ENCODE measurements at regions not wholly inside any gene's neighbourhood (a gene's known extent, or its start where the extent isn't known, plus 50 kb on each side); places are given as distances from the start of the nearest gene placed in this dataset.

DNA sequence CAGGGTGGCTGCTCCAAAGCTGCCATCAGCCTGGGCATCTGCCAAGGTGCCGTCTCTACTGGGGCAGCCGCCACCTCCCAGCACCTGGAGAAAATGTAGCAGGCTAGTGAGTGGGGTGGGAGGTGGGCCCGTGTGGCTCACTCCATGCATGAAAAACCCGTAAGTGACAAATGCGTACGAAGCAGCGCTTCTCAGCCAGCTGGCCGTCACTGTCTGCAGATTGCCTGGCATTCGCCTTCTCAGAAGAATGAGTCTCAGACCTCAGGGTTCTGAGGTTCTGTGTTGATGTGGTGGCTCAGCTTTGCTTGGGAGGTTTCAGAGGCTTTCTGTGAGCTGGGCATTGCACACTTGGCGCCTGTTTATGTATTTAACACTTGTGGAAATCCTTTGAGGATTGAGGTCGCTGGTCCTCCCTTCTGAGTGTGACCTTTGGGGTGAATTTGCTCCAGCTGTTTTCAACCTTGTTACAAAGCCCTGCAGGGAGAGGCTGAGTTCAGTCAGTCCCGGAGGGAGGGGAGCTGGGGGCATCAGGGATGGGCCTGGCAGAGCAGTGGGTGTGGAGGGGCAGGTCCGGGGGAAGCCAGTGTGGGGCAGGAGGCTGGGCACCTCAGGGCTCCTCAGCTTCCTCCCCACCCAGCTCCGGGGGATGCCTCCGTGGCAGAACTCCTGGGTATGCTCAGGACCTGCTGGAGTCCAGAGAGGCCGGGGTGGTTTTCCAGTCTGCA lies 977.0 kb downstream of the TBC1D22A start:
- no peak for DNase-seq (ENCODE audit: low spot score)

DNA sequence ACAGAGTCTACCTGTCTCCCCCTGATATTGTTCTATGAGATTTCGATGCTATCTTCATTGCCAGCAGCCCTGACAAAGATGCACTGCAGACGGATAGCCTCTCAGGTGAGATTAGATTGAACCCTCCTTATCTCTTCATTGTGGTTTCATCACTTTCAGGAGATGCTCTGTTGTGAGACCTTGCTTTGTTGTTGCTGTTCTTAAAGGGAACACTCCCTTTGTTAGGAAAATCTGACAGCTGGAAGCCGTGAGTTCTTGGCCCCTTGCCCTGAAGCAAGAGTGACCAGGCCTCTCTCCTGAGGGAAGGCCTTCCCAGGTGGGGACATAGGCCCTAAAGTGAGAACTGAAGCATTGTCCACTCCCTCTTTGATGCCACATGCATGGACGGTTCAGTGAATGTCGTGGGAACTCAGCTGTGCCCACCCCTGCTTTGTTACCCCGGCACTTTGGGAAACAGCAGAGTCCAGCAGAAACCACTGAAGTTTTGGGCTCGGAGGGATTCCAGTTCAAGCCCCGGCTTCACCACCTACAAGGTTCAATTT lies 976.1 kb downstream of the TBC1D22A start:
- no peak for DNase-seq (ENCODE audit: low spot score)

DNA sequence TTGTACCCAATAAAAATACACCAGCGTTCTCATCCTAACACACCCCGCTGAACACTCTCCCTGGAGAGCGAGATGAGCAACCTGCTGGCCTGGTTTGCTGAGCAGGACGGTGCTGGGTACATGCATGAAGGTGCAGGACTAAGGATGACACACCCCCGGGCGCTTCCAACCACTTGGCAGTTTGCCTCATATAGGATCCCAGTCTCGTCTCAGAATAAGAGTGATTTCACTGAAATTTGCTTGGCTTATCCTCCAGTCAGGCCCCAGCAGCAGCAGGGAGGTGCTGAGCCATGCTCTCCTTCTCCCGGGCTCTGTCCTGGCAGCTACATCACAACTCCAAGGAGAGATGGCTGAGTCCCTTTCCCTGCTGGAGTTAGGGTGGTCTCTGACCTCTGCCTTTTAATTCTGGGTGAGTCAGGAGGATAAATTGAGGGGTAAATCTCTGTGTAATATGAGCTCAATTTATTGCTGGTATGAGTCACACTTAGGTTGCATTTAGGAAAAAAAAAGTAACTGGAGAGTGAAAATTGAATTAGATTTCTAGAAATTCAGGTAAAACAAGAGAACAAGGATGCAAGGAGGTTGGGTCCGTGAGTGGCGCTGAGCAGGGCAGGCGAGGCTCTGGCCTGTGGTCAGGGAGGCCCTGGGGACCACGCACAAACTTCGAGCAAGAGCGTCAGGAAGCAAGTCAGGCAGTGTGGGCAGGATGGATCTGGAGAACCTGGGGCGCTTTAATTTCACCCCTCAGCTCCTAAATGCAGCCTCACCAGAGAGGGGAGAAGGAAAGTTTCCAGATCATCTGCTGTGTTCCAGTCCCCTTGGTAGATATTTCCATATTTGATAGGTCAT lies 974.0 kb downstream of the TBC1D22A start:
- DNase-seq (ENCODE audit: low spot score), result no peak

DNA sequence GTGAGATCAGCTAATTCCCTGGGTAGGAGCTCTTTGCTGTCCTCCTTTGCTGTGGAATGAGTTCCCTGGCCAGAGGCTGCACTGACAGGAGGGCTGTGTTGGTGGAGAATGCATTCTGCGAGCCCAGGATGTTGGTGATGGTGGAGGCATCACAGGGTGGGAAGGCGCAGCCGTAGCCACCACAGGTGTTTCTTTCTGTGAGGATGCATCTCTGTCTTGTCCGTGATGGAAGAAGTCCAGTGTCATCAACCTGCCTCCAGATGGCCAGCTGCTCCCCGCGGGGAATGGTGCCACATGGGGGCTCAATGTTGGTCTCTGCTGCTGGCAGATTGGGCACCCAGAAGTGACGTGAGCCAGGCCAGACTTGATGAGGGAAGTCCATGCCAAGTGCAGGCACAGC lies 972.1 kb downstream of the TBC1D22A start:
- no peak for DNase-seq (ENCODE audit: low spot score)

DNA sequence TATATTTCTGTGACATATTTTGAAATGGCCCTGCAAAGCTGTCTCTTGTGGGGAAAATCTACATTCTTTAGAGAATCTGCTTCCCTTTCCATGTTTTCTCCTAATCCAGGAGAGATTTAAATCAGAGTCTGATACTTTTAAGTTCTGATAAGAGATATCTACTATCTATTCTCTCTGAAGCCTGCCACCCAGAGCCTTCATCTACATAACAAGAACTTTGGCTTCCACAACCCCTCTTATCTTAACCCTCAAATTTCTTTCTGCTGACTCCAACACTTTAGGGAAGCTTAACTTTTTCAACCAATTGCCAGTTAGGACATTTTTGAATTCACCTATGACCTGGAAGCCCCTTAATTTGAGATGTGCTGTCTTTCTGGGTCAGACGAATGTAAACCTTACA lies 965.2 kb downstream of the TBC1D22A start:
- DNase-seq (ENCODE audit: low spot score), result no peak

DNA sequence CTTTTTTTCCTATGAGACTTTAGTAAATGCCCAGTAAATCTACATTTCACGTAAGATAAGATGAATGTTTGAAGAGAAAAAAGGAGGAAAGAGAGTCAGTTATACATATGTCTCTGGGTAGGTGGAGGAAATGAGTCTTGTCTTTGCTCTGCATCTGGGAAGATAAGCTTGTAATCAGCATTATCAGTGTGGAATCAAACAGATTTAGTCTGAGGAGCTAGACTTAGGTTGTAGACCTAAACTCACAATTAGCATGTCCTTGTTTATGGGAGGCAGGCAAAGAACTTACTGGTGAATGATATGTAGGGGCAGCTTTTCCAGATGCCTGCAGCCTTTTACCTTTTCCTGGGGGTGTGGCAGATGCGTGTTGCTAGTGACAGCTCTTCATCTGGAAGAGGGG lies 962.3 kb downstream of the TBC1D22A start:
- no peak for DNase-seq (ENCODE audit: low spot score)

DNA sequence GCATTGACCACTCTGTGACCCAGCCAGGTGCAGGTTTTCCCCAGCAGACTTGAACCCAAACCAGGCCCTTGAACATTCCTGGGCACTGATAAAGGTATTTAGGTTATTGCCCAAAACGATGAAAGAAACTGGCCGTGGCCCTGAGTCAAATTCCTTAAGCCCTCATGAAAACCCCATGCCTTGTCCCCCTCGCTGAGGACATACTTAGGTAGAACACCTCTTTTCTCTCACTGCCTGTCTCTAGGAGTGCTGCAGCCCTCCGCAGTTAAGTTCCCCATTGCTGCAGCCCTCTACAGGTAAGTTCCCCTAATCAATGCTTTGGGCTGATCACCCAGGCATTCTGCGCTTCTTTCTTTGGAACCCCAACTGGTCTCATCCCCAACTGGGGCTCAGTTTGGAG lies 961.6 kb downstream of the TBC1D22A start:
- no peak for DNase-seq (ENCODE audit: low spot score)

DNA sequence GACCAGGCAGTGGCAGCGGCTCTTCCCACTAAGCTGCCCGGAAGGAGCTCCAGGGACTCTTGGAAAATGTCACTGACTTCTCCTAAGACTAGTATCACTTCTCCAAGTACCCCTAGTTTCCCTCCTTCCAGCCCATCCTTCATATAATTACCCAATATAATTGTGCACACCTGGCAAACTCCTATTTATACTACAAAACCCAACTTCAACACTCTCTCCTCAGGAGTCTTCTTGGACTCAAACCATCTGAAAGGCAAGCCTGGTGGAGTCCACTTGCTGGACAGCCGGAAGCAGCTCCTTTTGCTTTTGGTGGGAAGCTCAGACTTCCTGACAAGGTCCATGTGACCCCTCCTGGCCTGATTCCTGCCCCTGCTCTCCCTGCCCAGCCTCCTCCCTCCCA lies 955.9 kb downstream of the TBC1D22A start:
- no peak for DNase-seq (ENCODE audit: low spot score)

DNA sequence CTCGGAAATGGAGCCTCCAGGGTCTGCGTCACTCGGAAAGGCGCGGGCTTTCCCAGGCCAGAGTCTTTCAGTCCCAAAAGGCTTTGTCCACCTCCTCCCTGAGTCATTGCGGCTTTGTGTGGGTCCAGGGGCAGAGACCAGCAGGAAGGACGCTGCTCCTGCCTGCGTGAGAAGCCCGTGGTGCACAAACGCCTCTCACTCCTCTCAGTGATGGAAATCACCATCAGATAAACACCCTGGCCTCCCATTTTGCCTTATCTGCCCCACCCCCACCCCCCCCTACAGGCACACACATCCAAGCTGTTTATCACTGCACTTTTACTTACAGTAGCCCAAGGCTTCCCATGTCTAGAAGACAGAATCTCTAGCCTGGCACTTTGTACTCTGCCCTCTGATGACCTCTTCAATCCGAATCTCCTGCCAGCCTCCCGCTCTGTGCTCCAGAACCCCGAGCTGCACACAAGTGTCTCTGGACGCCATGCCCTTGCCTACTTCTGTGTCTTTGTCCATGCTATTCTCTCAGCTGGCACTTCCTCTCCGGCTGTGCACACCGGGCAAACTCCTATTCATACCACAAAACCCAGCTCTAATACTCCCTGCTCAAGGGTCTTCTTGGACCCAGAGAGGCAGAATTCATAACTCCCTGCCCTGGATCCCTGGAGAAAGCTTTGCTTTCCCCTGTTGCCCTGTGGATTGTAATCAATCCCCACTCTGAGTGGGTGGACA lies 954.6 kb downstream of the TBC1D22A start:
- DNase-seq (ENCODE audit: low spot score), result no peak

DNA sequence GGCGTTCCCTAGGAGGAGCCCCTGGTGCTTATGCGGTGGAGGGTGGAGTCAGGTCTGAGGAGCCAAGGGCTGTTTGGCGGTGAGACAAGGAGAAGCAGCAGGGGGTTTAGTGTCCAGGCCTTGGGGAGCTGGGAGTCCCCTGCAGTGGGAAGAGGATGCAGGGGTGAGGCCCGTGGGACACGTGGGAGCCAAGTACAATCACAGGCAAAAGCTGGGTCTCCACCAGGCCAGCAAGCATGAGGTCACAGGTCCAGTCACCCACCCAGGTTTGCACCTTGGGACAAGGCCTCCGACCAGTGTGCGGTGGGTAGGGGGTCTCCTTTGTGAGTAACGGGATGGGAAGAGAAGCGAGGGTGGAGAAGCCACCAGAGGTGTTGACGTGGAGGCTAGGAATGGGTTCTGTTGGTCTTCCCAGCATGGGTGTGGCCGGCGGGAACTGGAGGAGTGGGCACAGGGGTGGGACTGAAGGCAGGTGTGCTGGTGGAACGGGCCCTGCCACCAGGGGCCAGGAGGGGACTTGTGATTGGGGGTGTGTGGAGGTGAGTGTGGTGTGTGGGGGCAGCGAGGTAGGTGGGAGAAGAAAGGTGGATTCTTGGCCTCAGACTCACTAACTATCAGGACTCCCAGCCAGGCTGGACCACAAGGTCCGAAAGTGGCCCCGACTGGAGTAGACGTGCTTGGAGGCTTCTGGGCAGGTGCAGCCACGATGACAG lies 953.6 kb downstream of the TBC1D22A start:
- DNase-seq (ENCODE audit: low spot score), result no peak

DNA sequence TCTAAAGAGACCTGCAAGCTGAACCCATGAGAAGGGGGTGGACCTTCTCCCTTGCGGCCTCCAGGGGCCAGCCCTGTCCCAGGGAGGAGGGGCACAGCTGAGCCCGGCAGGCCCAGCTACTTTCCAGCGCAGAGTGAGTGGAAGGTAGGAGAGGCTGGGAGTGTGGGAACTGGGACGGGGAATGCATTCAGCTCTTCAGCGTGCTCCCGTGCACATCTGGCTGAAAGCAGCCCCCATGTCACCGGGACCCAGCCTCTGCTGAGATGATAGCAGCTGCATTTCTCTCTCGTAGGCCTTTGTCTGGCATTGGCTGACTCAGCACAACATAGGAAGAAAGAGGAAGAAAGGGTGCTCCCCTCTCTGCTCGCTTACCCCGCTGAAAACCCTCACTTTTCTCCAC lies 951.5 kb downstream of the TBC1D22A start:
- DNase-seq (ENCODE audit: low spot score), result no peak

DNA sequence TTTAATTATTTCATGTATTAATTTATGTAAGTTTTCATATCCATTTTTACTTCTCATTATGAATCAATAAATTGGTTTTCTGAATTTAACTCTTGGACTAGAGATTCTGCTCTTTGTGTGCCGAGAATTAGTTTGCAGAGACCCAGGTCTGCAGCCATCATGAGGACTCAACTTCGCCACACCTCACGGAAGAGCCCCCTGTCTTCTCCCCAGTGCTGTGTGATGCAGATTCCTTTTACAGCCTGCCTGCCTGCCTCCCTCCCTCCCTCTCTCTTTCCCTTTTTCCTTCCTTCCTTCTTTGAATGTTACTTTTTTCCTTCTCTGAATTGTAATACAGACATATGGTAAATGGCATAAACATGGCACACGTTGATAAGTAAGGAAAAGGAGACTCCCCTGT lies 947.7 kb downstream of the TBC1D22A start:
- DNase-seq (ENCODE audit: low spot score), result no peak

DNA sequence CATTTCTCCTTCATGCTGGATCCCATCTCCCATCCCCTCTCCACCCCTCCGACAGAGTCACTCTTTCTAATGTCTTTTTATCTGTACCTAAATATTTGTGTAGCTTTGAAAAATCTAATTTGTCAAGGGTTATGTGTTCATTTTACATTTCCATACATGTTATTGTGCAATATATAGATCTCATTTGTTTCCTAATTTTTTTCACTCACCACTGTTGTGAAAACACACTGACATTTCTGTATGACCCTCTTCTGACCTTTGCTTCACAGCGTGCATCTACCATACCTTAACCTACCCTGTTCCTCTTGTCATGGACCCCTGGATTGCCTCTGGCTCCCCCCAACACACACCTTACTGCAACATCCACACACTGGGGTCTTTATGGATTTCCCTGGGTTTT lies 942.9 kb downstream of the TBC1D22A start:
- no peak for DNase-seq (ENCODE audit: low spot score)

DNA sequence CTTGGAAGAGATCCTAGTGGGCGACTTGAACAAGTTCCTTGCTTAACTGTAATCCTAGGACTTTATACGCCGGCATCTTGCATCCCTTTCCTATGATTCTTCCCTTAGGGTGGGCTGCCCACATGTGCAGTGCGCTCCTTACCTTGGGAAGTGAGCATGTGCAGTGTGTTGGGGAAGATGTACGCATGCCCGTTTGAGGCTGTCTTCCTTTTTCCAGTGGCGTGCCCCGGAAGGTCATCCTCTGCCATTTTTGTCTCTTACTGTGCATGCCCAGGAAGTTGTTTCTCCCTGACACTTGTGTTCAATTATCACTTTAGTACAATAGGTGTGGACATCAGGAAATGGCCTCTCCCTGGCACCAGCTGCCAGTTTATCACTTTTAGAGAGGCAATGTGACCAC lies 936.5 kb downstream of the TBC1D22A start:
- no peak for DNase-seq (ENCODE audit: low spot score)

DNA sequence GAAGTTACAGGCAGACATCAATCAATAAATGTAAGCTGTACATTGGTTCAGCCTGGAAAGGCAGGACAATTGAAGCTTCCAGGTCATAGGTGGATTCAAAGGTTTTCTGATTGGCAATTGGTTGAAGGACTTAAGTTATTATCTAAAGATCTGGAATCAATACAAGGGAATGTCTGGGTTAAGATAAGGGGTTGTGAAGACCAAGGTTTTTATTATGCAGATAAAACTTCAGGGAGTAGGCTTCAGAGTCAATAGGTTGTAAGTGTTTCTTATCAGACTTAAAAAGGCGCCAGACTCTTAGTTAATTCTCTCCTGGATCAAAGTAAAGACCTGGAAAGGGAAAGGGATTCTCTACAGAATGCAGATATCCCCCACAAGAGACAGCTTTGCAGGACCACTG lies 935.4 kb downstream of the TBC1D22A start:
- no peak for DNase-seq (ENCODE audit: low spot score)

DNA sequence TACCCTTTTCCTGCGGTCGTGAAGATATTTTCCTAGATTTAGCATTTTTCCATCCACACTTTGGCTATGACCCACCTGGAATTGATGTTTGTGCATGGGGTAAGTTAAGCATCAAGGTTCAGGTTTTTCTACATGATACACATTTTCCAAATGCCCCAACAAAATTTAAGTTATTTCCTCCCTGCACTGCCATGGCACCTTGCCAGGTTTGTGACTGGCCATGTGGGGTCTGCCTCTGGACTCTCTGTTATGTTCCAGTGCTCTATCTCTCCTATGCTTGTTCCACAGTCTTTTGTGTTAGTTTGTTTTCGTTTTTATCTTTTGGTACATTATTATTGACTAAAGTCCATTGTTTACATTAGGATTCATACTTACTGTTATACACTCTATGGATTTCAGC lies 934.3 kb downstream of the TBC1D22A start:
- no peak for DNase-seq (ENCODE audit: low spot score)

DNA sequence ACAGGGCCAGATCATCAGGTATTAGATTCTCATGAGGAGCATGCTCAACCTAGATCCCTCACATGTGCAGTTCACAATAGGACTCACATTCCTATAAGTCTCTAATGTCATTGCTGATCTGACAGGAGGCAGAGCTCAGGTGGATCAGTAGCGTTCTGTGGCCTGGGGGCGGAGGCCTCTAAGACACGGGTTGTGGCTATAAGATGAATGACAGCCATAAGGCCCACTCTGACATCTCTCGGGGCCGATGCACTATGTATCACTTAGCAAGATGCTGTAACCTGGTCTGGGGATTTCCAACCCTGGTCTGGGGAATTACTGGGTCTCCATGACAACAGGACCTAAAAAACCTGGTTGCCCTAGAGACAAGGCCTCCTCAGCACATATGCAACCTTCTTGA lies 932.7 kb downstream of the TBC1D22A start:
- DNase-seq (ENCODE audit: low spot score), result no peak

DNA sequence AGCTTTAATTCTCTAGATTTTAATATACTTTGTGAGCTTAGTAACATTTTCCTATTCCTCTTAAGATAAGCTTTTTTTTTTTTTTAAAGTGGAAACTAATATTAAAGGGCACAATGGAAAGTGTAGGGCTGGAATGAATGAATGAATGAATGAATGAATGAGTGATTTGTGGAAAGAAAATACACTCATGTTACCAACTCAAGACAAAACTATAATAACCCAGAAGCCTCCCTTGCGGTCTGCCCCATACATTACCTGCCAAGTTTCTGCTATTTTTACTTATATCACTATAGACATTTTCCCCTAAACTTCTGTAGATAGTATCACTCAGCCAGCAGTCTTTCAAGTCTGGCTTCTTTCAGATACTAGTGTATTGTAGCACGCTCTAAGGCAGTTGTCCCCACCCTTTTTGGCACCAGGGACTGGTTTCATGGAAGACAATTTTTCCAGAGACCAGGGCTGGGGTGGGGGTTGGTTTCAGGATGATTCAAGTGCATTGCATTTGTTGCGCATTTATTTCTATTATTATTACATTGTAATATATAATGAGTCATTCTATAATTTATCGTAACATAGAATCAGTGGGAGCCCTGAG lies 932.2 kb downstream of the TBC1D22A start:
- no peak for DNase-seq (ENCODE audit: low spot score)

DNA sequence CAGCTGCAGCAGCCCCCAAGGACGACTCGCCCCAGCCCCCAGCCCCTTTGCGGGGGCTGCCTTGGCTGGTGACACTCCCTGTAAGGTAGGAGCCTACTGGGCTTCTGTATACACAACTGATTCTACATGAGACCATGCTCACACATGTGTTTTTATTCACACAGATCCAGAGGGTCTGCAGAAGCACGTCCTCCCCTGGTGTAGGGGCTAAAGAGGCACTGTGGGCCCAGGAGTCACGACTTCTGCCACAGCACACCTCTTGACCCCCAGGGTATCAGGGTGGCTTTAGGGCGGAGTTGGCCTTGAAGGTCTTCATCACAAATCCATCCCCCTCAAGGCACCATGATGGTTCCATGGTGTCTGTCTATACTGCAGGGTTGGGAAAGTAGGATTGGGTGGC lies 931.2 kb downstream of the TBC1D22A start:
- no peak for DNase-seq (ENCODE audit: low spot score)

DNA sequence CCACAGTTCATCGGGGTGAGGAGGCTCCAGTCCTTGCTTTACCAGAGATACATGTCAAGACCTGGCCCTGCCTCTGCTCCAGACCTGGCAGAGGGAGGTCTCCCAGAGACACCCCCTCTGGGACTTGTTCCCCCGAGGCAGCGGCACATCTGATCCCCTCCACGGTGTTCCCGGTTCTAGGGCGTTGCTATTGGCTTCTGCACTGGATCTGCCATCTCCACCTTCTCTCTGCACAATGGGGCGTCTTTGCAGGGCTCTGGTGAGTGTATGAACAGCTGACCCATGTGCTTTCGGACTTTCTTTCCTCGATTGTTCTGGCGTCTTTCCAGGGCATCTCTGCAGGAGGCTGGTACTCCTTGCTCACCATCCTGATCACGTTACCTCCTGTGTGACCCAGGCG lies 930.4 kb downstream of the TBC1D22A start:
- DNase-seq (ENCODE audit: low spot score), result no peak

DNA sequence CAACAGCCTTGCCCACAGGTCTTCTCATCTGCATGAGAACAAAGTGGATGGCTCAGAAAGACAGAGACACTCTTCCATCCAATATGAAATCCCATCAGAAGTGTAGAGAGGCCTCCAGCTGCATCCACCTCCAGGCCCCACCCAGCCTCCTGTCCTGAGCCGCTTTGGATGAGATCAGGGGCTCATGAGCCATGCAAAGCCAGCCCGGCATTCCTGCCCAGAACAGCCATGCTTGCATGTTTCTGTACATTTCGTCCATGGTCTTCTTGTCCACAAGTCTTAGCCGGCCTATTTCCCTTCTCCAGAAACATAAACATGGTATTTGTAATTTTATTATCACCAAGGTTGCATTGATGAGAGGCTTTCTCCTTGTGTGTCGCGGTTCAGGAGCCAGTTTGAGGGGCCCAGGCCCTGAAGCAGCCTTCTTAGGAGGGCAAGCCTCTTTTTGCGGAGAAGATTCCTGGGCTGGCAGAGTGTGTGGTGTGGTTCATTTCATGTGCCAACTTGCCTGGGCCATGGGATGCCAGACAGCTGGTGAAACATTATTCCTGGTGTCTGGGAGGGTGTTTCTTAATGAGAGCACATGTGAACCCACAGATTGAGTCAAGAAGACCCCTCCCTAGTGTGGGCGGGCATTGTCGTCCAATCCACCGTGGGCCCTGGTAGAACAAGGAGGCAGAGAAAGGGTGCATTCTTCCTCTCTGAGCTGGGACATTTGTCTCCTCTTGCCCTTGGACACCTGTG lies 928.9 kb downstream of the TBC1D22A start:
- no peak for DNase-seq (ENCODE audit: low spot score)

All from SW480 (cell line).